Epithelial cell of prostate (primary cell): ENCODE measurements at regions not wholly inside any gene's neighbourhood (a gene's known extent, or its start where the extent isn't known, plus 50 kb on each side); places are given as distances from the start of the nearest gene placed in this dataset.
"Not testable (repeated sequence)": the region's sequence is repeated elsewhere in the genome, so short reads cannot be mapped to it uniquely, and the experiment has no call there.

Experiments used
- DNase-seq: peaks from one replicate; pipeline ENCODE4 v3.0.0-alpha.2; 2011; ENCODE audit warnings: low read depth, low spot score
- H3K27ac ChIP-seq: fragments of 450-650 bp; 2 replicates; pipeline ENCODE4 v1.5.1; 2017; ENCODE audit warnings: mild to moderate bottlenecking

- no peak overlapping the region for H3K27ac ChIP-seq
- DNase-seq, result no peak
Measured at GRCh38 chr6:141426400-141426980, 706.2 kb upstream of the GJE1 start.

DNA sequence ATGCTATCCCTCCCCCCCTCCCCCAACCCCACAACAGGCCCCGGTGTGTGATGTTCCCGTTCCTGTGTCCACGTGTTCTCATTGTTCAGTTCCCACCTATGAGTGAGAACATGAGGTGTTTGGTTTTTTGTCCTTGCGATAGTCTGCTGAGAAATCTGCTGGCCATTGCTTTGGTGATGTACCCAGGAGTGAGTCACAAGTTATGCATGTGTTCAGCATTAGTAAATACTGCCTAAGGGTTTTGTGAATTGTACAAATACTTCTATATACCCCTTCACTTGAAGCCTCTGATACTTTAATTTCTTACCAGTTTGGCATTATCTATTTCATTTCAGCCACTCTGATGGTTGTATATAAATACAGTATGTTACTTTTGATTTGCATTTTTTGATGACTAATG is 711.3 kb upstream of the GJE1 start:
- DNase-seq, result peak; percentile 49
- H3K27ac ChIP-seq, result peak overlapping the region; percentile 22

- H3K27ac ChIP-seq, result no peak overlapping the region
- DNase-seq, result no peak
Measured at GRCh38 chr6:141418076-141418475, 714.6 kb upstream of the GJE1 start.

DNA sequence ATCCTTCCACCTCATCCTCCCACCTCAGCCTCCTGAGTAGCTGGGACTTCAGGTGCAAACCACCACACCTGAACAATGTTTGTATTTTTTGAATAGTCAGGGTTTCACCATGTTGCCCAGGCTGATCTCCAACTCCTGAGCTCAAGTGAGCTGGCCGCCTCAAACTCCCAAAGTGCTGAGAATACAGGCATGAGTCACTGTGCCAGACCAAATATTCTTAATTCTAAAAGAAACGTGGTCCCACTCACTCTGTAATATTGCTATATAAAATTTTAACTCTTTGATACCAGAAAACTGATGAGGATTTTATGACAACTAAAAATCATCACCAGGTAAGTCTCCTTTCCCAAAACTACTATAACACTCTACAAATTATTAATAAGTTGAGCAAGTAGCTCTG is 716.8 kb upstream of the GJE1 start:
- no peak for DNase-seq
- H3K27ac ChIP-seq, result no peak overlapping the region

GRCh38 chr6:141413196-141413595 is 719.5 kb upstream of the GJE1 start:
- DNase-seq, result no peak
- no peak overlapping the region for H3K27ac ChIP-seq

DNA sequence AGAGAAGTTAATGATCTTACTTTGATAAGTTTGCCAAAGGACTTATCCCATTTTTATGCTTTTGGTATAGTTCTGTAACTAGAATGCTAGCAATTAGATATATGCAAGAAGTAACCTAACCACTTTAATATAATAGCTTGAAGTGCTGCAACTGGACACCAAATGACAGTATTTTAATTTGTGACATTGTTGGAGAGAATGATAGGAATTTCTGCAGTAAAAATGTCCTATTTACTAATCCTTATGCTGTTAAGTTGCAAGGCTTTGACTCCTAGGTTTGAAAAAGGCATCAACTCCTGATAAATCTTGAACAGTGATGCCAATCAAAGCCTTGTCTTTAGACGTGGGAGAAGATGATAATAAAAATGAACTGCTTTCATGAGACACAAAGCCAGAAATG is 726.0 kb upstream of the GJE1 start:
- no peak for DNase-seq
- no peak overlapping the region for H3K27ac ChIP-seq

DNA sequence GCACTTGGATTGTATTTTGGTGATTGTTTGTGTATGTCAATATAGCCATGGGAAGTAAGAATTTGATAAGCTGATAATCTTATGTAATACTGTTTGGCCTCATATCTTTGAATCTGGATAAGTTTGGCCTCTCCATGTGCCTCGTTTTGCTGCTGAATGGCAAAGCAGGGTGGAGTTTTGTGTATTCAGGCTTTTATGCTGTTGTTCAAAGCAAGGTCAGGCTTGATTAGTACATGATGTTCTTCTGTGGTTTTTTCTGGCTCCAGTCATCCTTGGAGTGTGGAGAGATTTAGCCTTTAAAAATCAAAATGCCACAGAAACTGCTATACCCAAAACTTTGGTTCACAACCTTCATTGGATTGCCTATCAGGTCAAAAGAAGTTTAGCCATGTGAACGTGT is 728.9 kb upstream of the GJE1 start:
- DNase-seq, result no peak
- H3K27ac ChIP-seq, result no peak overlapping the region

GRCh38 chr6:141403103-141403502 is 729.6 kb upstream of the GJE1 start:
- no peak overlapping the region for H3K27ac ChIP-seq
- DNase-seq, result no peak

DNA sequence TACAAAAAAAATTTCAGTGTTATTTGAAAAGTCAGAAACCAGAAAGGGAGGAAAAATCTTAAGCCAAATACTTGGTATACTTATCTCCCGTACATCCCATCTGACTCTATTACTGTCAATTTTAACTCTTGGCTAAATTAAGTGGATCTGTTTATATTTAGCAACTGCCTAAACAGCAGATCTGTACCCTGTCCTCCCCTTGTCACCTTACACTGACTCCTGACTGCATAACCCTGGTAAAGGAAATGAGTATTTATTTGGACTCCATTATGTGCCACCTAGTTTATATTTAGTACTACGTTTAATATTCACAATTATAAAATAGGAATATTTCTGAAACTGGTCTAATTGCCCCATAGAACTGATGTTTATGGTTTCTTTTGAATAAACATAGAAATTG is 730.2 kb upstream of the GJE1 start:
- H3K27ac ChIP-seq, result no peak overlapping the region
- DNase-seq, result no peak

- DNase-seq, result no peak
- H3K27ac ChIP-seq, result no peak overlapping the region
Measured at GRCh38 chr6:141401851-141402250, 730.9 kb upstream of the GJE1 start.

GRCh38 chr6:141401168-141401567 is 731.6 kb upstream of the GJE1 start:
- no peak for DNase-seq
- no peak overlapping the region for H3K27ac ChIP-seq

DNA sequence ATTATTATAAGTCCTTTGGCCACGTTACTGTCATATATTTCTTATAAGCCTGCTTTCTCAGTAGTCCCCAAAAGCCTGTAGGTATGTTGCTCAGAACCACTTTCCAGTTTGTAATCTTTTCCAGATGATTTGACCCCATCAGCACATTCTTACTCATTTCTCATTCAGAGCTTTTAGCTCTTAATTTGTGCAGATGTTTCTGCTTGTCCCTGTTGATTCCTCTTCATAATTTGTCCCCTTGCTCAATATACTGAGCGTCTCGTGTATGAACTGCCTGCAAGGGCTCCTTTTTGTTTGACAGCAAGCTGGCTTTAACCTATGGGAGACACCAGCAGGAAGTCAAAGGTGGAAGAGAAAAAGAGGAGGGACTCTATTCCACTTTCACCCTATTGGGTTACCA is 733.8 kb upstream of the GJE1 start:
- DNase-seq, result no peak
- no peak overlapping the region for H3K27ac ChIP-seq

- DNase-seq, result no peak
- no peak overlapping the region for H3K27ac ChIP-seq
Measured at GRCh38 chr6:141395443-141396008, 737.2 kb upstream of the GJE1 start.

DNA sequence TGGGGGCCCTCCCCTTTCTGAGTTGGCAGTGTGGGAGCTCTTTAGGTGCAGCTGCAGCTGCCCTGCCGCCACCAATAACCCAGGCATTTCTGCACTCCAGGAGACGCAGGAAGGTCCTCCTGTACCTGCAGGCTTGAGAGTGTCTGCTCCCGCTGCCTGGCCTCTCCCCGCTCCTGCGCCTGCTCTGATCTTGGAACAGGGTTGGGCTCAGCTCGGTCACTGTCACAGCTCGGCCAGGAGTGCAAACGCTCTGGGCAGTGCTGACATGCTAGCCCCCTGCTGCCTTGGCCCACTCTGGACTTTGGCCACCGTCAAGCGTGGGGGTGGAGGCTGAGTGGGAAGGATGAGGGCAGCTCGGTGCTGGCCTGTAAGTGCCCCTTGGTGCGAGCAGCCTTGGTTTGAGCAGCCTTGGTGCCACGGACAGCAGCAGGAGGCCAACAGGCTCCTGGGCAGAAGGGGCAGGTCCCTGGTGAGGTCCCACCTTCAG is 738.1 kb upstream of the GJE1 start:
- no peak overlapping the region for H3K27ac ChIP-seq

GRCh38 chr6:141394125-141394536 is 738.6 kb upstream of the GJE1 start:
- no peak overlapping the region for H3K27ac ChIP-seq
- no peak for DNase-seq

More for the DNA sequence above, 738.1 kb upstream of the GJE1 start:
- no peak for DNase-seq

- no peak for DNase-seq
- no peak overlapping the region for H3K27ac ChIP-seq
Measured at GRCh38 chr6:141393405-141394124, 739.2 kb upstream of the GJE1 start.

GRCh38 chr6:141391135-141391534 is 741.6 kb upstream of the GJE1 start:
- not testable (repeated sequence) for H3K27ac ChIP-seq, DNase-seq

GRCh38 chr6:141388666-141389065 is 744.1 kb upstream of the GJE1 start:
- no peak overlapping the region for H3K27ac ChIP-seq
- DNase-seq, result no peak

GRCh38 chr6:141370438-141370837 is 762.3 kb upstream of the GJE1 start:
- no peak for DNase-seq
- no peak overlapping the region for H3K27ac ChIP-seq

DNA sequence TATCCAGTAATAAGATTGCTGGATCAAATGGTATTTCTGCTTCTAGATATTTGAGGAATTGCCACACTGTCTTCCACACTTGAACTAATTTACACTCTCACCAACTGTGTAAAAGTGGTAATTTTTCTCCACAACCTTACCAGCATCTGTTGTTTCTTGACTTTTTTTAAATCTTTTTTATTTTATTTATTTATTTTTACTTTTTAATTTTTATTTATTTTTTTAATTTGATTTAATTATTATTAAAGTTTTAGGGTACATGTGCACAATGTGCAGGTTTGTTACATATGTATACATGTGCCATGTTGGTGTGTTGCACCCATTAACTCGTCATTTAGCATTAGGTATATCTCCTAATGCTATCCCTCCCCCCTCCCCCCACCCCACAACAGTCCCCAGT is 765.9 kb upstream of the GJE1 start:
- not testable (repeated sequence) for DNase-seq, H3K27ac ChIP-seq

DNA sequence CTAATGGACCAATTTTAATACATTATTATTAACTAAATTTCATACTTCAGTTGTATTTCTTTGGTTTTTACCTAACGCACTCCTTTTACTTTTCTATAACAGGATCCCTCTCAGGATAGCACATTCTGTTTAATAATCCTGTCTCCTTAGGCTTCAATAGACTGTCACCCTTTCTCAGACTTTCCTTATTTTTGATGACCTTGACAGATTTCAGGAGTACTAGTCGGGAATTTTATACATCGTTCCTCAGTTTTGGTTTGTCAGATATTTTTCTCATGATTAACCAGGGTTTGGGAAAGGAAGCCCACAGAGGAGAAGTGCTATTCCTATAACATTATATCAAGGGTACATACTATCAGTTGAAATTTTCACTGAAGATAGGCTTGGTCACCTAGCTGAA is 768.0 kb upstream of the GJE1 start:
- no peak overlapping the region for H3K27ac ChIP-seq
- DNase-seq, result no peak

- DNase-seq, result no peak
- H3K27ac ChIP-seq, result no peak overlapping the region
Measured at GRCh38 chr6:141364232-141364631, 768.5 kb upstream of the GJE1 start.
